Retinal pigment epithelial cell (primary cell): ENCODE measurements at regions not wholly inside any gene's neighbourhood (a gene's known extent, or its start where the extent isn't known, plus 50 kb on each side); places are given as distances from the start of the nearest gene placed in this dataset.

Experiments used
- DNase-seq: peaks from one replicate; pipeline ENCODE4 v3.0.0-alpha.2; 2010; ENCODE audit warnings: low read depth
- H3K4me3 ChIP-seq: 2 replicates; pipeline ENCODE4 v1.5.1; 2011; ENCODE audit warnings: mild to moderate bottlenecking, low read length, control low read depth, moderate library complexity
- TF ChIP-seq, protein P1 (sequence below): conservative IDR thresholded peaks from 2 replicates; pipeline ENCODE4 v1.5.1; 2011; ENCODE audit warnings: low read depth, low read length, control low read depth, inconsistent platforms

DNA sequence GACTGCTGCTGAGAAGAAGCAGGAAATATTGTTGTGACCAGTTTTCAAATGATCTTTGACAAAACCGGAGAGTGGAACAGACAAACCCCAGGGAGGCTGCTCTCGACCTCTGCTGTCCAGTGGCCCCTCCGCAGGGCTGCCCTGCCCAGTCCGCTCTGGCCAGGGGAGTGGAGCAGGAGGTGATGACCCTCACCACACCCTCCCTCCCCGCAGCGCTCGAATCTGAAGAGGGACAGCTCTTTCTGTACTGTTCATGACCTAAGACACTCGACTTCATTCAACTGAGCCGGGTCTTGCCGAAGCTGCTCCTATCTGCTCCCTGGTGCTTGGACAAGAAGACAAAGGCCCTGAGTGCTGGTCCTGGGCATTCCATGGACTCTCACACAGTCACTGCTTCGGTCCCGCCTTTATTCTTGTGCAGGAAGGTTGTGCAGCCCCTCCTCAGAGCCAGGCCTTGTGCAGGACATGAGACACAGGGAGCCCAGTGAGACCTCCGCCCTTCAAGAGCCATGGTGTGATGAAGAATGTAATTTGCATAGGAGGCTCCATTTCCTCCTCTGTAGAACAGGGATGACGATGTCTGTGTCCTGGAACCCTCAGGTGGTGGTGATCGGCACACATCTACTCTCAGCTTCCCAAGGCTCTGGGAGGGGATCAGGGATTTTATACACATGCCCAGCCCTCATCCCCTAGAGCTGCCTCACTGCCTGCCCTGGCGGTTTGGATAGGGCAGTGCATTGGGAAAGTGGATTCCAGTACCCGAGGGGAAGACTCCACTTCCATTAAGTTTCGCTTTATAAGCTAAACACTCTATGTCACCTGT, 97.1 kb upstream of the PRR20G start:
- no peak for DNase-seq
- TF ChIP-seq, protein P1, sequence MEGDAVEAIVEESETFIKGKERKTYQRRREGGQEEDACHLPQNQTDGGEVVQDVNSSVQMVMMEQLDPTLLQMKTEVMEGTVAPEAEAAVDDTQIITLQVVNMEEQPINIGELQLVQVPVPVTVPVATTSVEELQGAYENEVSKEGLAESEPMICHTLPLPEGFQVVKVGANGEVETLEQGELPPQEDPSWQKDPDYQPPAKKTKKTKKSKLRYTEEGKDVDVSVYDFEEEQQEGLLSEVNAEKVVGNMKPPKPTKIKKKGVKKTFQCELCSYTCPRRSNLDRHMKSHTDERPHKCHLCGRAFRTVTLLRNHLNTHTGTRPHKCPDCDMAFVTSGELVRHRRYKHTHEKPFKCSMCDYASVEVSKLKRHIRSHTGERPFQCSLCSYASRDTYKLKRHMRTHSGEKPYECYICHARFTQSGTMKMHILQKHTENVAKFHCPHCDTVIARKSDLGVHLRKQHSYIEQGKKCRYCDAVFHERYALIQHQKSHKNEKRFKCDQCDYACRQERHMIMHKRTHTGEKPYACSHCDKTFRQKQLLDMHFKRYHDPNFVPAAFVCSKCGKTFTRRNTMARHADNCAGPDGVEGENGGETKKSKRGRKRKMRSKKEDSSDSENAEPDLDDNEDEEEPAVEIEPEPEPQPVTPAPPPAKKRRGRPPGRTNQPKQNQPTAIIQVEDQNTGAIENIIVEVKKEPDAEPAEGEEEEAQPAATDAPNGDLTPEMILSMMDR: no peak

DNA sequence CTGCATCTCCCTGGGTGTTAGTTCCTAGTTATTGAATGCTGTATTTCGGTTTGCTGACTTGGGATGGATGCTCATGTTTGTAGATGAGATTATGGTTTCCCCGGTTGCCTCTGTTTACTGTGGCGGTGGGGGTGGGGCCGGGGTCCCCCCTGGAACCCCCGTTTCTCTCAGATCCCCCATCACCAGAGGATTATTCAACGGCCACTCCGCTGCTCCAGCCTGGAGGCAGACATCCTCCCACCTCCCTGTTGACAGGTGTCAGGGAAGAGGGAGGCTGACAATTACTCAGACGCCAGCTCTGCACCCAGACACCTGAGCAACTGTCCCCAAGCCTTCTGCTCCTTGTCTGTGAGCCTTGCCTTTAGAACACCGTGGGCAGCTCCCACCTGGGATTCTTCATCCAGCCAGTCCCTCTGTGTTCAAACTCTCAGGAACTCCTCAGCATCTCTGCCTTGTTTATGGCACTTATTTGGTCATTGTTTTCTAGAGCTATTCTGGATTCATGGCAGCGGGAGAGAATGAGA, 95.9 kb upstream of the PRR20G start:
- TF ChIP-seq, protein P1: no peak
- H3K4me3 ChIP-seq: no peak overlapping the region
- DNase-seq: no peak

More for the DNA sequence above, 97.1 kb upstream of the PRR20G start:
- no peak overlapping the region for H3K4me3 ChIP-seq

DNA sequence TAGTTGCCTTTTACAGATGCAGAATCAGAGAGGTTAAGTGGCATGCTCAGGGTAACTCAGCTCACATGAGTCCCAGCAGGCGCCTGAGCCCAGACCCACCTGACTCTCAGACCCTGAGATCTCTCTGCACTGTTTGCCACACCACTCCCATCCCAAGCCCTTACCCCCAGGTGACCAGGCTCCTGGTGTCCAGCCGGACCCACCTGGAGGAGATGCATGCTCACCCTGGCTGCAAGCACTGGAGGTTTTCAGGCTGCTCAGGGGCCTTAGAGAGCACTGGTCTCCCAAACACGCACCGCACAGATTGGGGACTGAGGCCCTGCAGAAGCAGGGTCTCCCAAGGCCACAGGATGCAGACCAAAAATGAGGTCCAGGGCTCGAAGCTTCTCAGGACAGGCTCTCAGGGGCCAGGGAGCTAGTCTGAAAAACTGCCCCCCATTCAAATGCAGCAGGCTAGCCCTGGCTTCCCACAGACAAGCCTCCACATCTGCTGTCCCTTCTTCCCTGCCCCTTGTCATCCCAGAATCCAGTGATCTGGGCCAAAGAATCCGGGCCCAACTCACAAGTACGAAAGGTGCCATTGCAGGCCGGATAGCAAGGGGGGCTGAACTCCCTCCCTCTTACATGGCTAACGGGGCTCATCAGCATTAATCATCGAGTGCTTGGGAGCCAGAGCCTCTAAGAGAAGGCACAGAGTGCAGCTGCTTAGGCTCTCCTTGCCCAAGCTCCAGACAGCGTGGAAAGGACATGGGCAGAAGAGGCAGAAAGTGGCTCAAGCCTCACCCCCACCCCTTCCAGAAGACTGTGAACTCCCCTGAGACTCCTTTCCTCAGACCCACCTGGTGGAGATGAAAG, 90.2 kb upstream of the PRR20G start:
- H3K4me3 ChIP-seq: no peak overlapping the region
- TF ChIP-seq, protein P1: no peak
- DNase-seq: no peak

DNA sequence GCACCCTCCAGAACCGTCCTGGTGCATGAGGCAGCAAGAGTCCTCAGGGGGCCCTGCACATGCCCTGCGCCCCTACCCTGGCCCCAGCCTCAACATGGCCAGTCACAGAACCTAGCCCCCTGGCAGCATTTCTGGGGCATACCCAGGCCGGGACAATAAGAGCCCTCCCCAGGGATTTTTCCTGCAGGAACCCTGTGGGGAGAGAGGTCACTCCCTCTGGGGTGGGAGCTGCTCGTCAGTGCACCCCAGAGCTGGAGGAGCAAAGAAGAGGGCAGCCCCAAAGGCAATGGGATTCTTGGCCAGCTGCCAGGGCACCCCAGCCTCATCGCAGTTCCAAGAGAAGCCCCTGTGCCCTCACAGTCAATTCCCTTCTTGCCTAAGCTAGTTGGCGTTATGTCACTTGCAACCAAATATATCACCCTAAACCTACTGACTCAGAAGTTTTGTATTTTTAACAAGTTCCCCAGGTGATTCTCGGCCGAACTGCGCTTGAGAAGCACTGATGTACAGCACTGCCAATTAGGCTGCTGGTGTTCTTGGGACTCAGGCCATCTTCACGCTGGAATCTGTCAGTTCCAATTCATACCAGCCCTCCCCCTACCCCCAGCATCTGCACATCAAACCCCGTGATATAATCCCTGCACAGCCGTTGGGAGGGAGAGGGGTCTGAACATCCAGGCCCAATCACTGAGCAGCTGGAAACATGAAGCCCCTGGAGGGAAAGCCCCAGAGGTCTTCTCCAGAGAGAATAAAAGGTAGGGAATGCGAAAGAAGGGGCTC, 87.5 kb upstream of the PRR20G start:
- TF ChIP-seq, protein P1: no peak
- H3K4me3 ChIP-seq: no peak overlapping the region
- DNase-seq: no peak

DNA sequence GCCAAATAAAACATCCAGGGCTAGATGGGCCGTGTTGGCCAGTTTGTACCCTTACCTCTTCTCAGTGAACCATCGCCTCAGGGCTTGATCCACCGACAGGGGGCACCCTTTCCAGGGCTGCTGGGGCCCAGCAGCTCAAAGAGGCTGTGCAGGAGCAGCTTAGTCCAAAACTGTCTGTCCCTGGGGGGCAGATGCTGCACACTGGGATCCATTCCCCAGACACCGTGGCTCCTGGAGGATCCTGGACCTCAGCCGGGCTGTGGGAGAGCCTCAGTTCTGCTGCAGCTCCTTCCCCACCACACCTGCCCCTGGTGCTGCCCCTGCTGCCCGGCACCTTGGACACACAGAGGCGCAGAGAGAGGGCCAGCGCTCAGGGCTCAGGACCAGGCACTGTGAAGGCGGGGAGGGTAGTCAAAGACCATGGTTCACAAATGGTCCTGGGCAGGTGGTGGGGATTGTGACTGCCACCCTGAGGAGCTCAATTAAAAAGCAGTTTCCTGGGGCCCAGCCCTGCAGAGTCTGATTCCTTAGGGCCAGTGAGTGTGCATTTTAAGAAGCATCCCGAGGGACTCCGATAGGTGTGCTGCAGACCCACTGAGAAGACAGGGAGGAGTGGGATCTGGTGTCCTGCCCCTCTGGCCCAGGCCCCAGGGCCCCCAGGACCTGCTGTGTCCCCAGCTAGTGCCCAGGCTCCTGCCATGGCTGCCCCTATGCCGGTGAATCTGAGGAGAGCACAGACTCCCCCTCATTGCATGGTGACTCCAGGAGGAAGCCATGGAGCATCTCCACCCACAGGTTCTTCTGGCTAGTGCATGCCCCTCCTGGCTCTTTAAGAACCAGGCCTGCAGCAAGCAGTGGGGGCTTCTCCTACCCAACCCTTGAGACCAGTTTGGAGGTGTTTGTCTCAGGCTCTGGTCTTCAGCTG, 86.5 kb upstream of the PRR20G start:
- no peak overlapping the region for H3K4me3 ChIP-seq
- no peak for DNase-seq
- TF ChIP-seq, protein P1: peak; percentile 52
